Stomach (tissue), 4 donors: ENCODE measurements at regions not wholly inside any gene's neighbourhood (a gene's known extent, or its start where the extent isn't known, plus 50 kb on each side); places are given as distances from the start of the nearest gene placed in this dataset.

Experiments
- POLR2A ChIP-seq, 4 donors: fragments of 450-650 bp; IDR thresholded peaks; one replicate each; pipeline ENCODE4 v1.6.1; 2016; ENCODE audit warnings: antibody characterized with exemption in 4 of 4, control low read depth in 2 of 4, mild to moderate bottlenecking in 1 of 4, moderate library complexity in 1 of 4
- POLR2AphosphoS5 ChIP-seq, 3 donors: sonication (generic); formaldehyde crosslinking; IDR thresholded peaks; one replicate each; pipeline ENCODE4 v1.6.1; 2016; ENCODE audit warnings: antibody characterized with exemption in 3 of 3
- TF ChIP-seq, protein P1 (sequence below), 7 experiments: fragments of 450-650 bp in 4 of 7; fragments of 200-600 bp in 3 of 7; sonication (generic) in 3 of 7; IDR thresholded peaks; one replicate each; pipeline ENCODE4 v1.5.1; 2016 to 2019; ENCODE audit warnings: antibody characterized with exemption in 7 of 7, control low read depth in 2 of 7, mild to moderate bottlenecking in 1 of 7

DNA sequence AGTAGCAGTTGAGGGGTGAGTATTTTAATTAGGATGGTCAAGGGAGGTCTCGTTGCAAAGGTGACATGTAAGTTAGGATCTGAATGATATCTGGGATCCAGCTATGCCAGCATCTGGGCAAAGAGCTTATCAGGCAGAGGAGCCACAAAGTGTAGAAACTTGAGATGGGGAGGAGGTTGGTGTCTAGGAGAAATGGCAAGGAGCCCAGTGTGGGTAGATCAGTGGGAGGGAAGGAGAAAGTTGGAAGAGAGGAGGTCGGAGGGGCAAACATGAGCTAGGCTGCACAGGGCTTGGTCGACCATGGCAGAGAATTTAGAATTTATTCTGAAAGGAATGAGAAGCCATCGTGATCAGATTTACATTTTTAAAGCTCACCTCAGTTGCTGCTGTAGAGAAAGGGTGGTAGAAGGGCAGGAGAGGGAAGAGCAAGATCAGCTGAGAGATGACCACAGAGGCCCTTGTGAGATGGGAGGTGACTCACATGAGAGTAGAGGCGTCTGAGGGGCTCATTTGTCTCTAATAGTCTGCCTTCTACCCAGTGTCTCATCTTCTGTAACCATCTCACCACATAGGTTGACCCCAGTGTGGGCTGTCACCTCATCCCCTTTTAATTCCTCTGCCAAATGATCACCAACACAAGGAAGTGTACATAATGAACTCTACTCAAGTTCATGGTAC lies 170.0 kb downstream of the ETAA1 start:
- TF ChIP-seq POLR2A (IDR thresholded peaks at IDR 0.05) (no peak), POLR2AphosphoS5 (IDR thresholded peaks at IDR 0.05) (no peak)
- TF ChIP-seq, protein P1, sequence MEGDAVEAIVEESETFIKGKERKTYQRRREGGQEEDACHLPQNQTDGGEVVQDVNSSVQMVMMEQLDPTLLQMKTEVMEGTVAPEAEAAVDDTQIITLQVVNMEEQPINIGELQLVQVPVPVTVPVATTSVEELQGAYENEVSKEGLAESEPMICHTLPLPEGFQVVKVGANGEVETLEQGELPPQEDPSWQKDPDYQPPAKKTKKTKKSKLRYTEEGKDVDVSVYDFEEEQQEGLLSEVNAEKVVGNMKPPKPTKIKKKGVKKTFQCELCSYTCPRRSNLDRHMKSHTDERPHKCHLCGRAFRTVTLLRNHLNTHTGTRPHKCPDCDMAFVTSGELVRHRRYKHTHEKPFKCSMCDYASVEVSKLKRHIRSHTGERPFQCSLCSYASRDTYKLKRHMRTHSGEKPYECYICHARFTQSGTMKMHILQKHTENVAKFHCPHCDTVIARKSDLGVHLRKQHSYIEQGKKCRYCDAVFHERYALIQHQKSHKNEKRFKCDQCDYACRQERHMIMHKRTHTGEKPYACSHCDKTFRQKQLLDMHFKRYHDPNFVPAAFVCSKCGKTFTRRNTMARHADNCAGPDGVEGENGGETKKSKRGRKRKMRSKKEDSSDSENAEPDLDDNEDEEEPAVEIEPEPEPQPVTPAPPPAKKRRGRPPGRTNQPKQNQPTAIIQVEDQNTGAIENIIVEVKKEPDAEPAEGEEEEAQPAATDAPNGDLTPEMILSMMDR (IDR thresholded peaks at IDR 0.05) = no peak
